Fibroblast of skin of back (primary cell): ENCODE measurements at regions not wholly inside any gene's neighbourhood (a gene's known extent, or its start where the extent isn't known, plus 50 kb on each side); places are given as distances from the start of the nearest gene placed in this dataset.
A peak's percentile ranks its signal among the peaks of the same experiment; 100 is the strongest.

ENCODE experiments used
- DNase-seq: peaks from one replicate; pipeline ENCODE4 v3.0.0-alpha.2; 2013

- DNase-seq = no peak
These were observed 535.2 kb downstream of the BCL11B start for GRCh38 chr14:98736701-98737338.

GRCh38 chr14:98741523-98741922, 530.5 kb downstream of the BCL11B start:
- DNase-seq = no peak

GRCh38 chr14:98742001-98742400, 530.0 kb downstream of the BCL11B start:
- no peak for DNase-seq

- no peak for DNase-seq
These were observed 528.5 kb downstream of the BCL11B start for GRCh38 chr14:98743536-98743935.

DNA sequence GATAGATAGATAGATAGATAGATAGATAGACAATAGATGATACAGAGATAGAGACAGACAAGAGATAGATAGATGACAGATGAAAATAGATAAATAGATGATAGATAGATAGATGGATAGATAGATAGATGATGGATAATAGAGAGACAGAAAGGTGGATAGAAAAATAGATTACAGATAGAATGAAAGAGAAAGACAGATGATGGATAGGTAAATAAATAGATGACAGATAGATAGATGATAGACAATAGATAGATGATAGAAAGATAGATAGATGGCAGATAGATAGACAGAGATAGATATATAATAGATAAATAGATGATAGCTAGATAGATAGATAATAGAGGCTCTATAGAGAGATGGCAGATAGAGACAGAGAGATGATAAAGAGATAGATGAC, 523.0 kb downstream of the BCL11B start:
- no peak for DNase-seq

GRCh38 chr14:98751110-98751509, 520.9 kb downstream of the BCL11B start:
- DNase-seq = no peak

DNA sequence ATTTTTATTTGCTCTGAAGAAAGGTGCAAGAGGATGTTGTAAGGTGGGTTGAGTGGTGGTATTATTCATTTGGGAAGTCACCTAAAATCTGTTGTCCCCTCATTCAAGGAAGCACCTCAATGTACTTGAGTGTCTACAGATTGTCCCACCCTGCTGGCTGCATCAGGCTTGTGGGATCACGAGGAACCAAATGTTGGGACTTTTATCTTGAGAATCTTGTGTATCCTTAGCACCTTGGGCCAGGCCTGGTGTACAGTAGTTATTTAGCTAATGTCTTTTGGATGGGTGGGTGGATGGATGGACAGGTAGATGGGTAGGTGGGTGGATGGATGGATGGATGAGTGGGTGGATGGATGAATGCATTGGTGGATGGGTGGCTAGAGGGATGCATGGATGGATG, 519.3 kb downstream of the BCL11B start:
- DNase-seq = no peak

DNA sequence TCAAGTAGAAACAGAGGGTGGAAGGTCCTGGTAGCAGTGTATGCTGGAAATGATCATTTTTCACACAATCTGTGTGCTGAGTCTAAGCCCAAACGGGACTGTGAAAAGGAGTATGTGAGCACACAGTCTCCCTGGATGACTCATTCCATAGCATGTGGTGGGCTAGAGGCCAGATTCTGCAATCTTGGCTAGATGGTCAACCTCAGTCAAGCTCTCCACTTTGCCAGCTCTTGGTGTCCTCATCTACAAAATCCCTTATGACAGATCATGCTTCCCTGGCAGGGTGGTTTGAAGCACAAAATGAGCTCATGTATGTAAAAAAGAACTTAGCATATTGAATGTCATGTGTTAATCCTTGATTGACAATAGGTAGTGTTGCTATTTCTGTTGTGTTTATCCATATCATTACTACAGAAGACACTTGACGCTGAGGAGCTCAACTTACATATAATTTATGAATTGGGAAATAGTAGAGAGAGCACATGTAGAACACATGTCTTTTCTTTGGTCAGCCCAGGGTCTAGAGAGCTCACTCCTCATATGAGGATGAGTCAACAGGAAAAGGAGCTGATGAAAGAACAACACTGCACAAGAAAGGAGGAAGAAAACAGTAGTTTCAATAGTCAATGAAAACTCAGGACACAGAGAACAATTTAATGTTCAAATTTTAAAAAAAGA, 517.5 kb downstream of the BCL11B start:
- peak; percentile 78 for DNase-seq

DNA sequence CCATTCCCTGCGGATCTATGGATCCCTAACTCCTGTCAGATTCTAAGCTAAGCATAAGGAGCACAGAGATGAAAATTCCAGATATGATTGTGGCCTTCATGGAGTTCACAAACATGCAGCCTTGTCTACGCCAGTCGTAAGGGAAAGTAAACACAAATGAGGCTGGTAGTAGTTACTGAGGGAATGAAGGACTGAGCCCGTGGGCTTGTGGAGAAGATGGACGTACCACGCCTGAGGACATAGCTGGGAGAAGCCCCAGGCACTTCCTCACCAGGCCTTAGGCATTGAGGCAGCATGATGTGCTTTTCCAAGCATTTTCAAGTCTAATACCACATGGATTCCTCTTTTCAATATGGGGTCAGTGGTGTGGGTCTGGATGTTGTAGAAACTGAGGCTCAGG, 515.2 kb downstream of the BCL11B start:
- DNase-seq = no peak

DNA sequence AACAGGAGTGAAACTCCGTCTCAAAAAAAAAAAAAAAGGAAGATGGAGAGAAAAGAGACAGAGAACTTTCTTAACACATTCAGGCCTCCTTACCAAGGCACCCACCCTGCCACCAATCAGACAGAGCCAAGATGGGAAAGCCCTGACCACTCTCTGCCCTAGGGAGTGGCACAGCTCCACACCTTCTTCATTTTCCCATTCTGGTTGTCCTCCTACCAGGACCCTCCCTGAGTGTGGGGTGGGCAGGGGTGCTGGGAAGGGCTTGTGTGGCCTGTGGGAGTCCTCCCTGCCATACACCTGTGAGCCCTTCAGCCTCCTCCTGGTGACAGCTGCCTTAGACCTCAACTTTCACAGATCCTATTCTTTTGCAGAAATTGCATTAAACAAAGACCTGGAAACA, 513.6 kb downstream of the BCL11B start:
- no peak for DNase-seq

GRCh38 chr14:98761993-98762392, 510.0 kb downstream of the BCL11B start:
- no peak for DNase-seq

DNA sequence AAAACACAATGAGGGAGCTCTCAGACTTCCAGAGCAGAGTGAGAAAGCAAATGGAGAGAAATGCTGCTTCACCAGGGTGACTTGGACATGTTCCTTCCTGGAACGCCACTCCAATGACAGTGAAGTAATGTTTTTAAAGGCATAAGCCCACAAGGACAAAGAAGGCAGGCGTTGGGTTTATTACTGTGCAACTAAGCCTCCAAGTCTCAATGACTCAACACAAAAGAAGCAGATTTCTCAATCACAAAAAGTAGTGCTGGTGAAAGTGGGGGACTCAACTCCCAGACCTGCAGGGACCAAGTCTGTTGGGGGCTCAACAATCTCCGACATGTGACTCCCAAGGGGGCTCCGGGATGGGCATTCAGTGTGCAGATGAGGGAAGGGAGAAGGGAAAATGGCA, 505.2 kb downstream of the BCL11B start:
- DNase-seq = peak; percentile 55

GRCh38 chr14:98769326-98769725, 502.7 kb downstream of the BCL11B start:
- no peak for DNase-seq

- DNase-seq = no peak
These were observed 501.8 kb downstream of the BCL11B start for GRCh38 chr14:98770151-98770550.

DNA sequence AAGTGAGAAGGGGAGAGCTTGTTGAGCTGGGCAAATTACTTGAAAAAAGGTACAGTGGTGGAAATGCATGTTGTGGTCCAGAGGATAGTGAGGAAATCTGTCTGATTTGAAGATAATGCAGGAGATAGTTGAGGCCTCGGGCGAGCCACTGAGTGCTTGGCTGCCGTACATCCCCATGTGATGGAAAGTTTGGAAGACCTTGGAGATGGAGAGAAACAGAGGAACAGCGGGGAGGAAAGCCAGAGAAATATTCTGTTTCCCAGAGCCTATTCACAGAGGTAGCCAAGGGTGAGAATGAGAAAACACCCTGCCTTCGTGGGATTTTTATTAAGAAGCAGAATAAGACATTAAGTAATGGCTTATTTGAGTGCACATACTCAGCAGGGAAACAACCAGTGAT, 498.2 kb downstream of the BCL11B start:
- no peak for DNase-seq

DNA sequence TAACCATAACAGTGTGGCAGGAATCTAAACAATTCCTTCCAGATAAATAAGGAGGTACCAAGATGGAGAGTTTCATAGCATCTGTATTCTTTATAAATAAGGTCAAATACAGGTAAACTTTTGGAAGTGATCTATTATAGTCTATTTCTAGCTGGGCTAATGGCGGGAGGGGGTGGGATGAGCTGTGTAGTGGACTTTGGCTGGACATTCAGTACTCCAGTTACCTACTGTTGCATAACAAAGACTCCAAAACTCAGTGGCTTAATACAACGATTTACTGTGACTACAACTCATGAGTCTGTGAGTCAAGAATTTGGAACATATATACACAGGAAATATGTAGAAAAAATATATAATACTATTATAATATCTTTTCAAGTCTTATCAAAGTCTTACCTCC, 496.1 kb downstream of the BCL11B start:
- no peak for DNase-seq

GRCh38 chr14:98782062-98782461, 489.9 kb downstream of the BCL11B start:
- no peak for DNase-seq

DNA sequence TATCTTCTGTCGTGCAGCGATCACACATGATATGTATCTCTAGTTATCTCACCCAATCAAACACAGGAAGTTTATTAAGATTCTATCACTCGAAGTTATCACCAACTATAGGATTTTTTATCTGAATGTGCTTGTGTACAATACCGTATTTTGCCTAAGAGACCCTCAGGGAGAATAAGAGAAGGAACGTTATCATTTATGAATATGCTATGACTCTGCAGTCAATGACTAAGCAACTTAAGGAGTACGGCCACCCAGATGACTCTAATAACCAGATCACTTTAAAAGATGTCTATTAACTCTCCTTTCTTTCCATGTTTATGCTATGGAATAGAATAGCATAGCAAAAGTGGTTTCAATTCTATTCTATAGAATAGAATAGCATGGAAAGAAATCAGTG, 486.4 kb downstream of the BCL11B start:
- no peak for DNase-seq

GRCh38 chr14:98786456-98786855, 485.5 kb downstream of the BCL11B start:
- no peak for DNase-seq

DNA sequence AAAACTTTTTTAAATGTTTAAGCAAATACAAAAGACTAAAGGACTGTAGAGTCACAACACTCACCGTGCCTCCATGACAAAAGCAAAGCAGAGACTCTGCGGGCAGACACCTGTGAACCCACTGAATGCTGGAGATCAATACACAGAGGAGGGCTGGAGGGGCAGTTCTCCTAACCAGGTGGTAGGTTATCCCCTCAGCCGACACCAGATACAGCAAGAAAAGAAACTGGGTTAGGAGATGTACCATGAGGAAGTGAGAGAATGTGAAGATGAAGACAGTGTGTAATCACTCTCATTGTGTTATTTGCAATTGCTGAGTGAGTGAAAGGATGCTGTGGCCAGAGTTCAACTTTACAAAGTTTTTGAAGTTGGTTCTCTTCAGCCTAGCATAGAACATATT, 480.3 kb downstream of the BCL11B start:
- DNase-seq = no peak

DNA sequence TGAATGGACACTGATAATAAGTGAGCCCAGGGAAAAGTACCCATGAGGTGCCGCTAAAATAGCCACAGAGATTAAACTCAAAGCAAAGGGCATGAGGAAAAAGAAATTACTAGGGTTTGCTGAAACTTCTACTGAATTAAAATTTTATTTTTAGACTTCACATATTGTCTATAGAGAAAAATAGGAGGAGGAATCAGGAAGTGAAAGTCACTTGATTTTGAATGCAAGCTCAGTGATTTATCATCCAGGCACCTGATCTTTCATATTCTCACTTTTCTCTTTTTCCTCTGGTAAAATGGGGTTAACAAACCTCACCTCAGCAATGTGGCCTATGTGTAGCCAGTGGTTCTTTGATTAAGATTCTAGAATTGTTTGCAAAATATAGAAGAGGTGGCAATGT, 479.8 kb downstream of the BCL11B start:
- no peak for DNase-seq

- no peak for DNase-seq
These were observed 473.9 kb downstream of the BCL11B start for GRCh38 chr14:98798099-98798498.

GRCh38 chr14:98799891-98800290, 472.1 kb downstream of the BCL11B start:
- DNase-seq = peak; percentile 43

DNA sequence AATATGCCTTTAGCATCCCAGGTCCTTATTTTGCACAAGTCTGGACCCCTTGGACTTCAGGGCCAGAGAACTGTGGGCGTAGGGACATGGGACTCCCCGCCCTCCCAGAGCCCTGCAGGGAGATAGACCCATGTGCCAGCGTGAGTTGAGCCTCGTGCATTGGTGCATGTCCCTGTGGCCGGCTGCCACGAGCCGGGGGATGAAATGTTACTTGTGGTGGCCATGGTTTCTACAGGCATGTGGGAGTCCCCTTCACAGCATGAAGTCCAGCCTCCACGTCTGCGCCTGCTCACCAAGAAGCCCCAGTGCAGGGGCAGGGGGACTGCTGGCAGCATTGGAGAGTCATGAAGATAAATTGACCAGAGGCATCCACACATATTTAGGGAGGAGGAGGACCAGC, 470.0 kb downstream of the BCL11B start:
- no peak for DNase-seq

DNA sequence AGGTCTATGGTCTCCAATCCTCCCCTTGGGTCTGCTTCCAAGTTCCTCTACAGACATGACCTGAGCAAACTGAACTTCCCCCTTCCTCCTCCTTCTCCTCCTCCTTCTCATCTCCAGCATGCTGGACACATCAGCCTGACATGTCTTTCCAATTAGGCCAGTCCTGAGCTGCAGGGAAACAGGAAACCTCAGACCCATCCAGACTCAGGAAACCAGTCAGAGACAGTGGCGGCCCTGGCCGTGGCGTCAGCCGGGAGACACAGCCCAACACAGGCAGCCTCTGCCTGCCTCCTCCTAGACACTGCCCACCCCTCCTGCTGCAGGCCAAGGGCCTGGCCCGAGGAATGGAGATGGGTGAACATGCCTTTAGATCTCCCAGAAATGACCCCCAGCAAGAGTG, 468.8 kb downstream of the BCL11B start:
- peak; percentile 35 for DNase-seq
